NCI-H446 (cell line): ENCODE measurements at regions not wholly inside any gene's neighbourhood (a gene's known extent, or its start where the extent isn't known, plus 50 kb on each side); places are given as distances from the start of the nearest gene placed in this dataset.

Experiments used
- DNase-seq, 2 experiments: peaks; one replicate each; lab custom pipeline; 2025; lab: John Stamatoyannopoulos, UW

DNA sequence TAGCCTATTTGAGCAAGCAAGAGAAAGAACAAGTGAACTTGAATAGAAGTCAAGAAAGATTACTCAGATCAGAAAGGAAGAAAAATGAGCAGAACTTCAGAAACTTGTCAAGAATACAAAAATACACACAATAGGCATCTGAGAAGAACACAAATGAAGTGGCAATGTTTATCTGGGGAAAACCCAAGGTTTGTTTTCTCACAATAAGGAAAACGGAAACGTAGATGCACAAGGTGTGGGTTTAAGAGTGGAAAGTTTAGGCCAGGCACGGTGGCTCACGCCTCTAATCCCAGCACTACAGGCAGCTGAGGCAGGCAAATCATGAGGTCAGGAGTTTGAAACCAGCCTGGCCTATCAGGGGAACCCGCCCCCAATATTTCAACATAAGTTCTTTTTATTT lies 159.5 kb upstream of the GYPC start:
- DNase-seq: no peak

DNA sequence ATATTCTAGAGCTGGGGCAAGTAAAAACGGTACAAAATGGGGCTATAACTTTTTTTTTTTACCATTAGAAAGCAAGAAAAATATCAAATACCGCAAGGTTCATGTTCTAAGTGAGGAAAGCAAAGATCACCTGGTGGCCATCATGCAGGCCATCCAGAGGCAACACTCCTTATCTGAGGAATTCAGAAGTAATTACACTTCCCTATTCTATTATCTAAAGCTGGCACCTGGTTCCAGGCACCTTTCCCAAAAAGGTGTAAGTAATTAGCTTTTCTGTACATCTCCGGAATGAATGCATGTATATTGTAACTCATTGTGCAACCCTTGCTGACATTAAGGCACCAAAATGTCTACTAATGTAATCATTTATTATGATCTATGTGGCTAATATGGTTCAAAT lies 152.5 kb upstream of the GYPC start:
- no peak for DNase-seq

DNA sequence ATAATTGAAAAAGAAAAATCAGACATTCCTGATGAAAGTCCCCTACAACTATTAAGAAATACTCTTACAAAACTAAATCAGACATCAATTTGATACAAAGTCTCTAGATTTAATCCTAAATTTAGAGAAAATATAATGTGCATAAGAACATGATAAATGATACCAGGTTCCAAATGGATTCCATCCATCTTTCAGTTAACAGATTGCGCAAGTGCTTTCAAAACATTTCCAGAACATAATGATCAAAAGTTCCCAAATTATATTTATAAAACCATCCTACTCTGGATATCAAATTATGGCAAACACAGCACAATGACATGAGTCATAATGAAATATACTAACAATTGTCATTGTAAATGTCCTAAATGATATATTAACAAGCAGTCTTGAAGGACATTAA lies 151.0 kb upstream of the GYPC start:
- DNase-seq: no peak

DNA sequence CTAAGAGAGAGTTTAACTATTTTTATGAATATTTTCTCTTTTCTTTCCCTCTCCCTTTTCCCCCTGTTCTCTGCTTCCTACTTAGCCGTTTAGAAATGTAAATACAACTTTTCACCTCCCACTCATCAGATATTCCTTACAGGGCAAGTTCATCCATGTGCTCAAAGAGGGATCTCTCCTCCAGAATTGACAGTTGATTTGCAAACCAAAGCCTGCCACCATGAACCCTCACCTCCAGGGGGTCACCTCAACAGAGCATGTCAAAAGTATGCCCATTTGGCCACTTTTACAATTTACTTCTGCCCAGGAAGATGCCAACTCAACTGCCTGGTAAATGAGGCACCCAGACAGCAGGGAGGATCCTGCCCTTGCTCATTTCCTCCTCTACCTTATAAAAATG lies 149.2 kb upstream of the GYPC start:
- no peak for DNase-seq

DNA sequence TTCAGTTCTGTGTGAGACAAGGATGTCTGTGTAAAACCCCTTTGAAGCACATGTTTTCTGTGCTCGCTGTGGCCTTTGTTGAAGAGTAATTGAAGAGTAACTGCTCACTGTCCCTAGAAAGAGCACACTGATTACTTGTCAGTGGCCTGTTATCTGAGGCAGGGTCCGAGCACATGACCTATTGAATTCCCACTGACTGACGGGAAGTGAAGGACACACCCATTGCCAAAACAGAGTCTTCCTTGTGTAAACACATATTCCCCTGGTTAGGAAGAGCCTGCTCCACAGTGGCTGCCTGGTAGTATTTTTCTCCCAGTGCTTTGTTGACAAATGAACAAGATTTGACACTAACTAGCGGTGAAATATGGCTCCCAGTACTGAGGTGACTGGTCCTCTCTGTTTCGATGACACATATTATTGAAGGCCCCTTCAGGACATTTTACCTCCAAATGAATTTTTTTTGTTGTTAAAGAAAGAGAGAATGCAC lies 148.5 kb upstream of the GYPC start:
- DNase-seq: no peak

DNA sequence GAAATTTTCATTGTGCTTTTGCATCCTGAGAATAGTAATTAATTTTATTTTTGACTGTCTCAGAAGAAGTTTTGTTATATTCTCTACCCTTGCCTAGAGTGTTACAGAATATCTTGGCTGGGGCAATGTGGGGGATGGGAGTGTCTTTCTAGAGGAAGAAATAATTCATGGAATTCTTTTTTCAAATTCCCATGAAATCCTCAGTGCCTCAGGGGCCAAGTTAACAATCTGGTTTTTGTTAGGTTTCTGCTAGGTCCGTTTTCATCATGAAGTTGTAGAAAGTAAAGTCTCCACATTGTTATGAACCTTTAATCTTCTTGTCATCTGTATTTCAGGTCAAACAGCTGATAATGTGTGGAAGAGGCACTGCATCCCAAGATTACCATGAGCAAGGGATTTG lies 145.6 kb upstream of the GYPC start:
- no peak for DNase-seq

DNA sequence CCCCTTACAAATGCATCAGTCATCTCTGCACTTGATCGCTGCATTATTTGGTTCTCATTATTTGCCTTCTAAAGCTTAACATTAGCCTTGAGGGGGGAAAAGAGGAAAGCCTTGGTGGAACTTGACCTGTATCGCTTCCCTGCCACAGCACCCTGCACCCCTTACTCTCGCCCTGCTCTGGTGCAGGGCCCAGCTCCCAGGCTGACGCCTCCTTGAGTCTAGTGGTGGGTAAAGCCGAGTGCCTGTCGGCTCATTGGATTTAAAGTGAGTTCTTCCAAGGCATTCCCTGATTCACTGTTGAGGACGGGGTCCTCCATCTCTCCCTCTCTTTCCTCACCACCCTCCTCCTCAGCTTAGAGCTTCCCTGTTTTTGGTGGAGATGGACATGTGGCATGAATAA lies 145.0 kb upstream of the GYPC start:
- DNase-seq: no peak

DNA sequence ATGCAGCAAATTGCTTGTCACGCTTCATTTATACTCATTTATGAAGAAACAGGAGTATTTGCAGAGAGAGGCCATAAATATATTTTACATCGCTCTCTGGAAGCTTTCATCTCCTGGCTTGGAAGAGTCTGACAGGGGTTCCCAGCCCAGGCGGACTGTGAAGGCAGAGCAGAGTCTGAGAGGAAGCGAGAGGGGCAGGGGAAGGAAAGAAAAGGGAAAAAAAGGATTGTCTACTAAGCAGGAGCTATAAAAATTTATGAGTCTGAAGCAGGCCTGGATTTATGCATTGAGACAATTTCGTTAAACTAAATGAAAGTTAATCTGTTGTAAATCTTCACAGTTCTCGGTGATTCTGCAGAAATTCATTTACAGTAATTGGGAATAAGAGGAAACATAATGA lies 143.9 kb upstream of the GYPC start:
- no peak for DNase-seq

DNA sequence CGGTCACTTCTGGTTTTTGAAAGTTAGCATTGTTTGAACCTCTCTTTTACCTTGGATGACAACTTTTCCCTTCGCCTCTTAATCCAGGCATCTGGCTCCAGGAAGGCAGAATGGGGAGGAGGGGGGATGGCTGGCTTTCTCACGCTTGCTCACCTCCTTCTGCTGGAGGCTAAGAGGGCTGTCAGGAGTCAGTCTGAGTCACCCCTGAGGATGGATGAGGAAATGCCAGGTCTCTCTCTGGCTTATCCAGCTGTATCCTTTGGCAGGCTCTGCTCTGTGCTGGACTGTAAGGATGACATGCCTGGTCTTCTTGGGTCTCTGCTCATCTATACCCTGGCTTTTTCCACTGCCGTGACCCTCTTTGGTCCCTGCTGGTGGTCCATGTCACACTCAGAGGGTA lies 142.9 kb upstream of the GYPC start:
- DNase-seq: no peak

DNA sequence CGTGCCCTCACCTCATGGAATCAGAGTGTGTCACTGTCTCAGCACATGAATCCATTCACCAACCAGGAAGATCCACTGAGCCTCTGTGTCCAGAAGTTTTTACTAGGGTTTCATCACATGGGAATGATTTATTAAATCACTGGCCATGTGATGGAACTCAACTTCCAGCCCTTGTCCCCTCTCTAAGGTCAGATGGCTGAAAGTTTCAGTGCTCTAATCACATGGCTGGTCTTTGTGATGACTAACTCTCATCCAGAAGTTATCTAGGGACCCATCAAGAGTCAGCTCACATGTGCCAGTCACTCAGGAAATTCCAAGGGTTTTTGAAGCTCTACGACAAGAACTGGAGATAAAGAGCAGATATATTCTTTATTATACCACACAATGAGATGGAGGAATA lies 140.5 kb upstream of the GYPC start:
- DNase-seq: no peak

DNA sequence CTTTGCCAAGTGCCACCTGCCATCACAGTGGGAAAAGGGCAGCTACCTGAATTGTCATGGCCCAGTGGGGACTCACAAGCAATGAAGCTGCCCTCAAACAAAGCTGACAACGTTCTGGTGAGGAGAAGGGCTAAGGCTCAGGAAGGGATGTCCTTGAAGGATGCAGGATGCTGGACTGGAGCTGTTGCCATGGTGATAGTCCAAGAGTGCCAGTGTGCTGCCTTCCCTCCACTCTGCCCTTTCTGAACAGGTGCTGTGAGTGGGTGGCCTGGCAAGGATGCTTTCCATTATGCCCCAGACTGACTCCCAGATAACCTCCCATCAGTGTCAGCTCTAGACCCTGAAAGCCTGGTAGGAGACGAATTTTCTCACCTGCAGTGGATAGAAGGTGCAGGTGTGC lies 137.8 kb upstream of the GYPC start:
- DNase-seq: no peak

DNA sequence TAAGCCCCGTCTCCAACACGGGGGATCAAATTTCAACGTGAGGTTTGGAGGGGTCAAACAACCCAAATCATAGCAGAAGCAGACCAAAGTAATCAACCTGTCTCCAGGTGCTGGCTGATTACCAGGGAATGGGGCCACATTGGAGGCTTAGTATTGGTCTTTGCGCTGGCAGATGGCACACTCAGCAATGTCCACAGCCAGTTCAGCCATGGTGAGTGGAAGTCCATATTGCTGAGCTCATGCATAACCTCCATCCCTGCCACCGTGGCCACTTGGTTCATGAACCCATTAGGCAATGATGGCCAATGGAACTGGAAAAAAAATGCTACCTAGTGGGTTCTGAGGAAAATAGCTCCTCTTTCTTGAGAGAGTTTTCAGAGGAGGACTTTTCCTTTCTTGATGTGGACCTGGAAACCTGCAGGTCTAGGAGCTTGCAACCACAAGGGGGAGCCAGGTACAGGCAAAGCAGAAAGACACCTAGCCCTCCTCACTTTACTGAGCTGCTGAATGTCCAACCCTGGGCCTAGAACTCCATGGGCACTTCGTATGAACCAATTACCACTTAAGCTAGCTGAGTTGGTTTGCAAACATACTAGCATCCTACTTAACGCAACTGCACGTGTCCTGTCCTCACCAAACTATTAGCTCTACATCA lies 128.0 kb upstream of the GYPC start:
- no peak for DNase-seq

DNA sequence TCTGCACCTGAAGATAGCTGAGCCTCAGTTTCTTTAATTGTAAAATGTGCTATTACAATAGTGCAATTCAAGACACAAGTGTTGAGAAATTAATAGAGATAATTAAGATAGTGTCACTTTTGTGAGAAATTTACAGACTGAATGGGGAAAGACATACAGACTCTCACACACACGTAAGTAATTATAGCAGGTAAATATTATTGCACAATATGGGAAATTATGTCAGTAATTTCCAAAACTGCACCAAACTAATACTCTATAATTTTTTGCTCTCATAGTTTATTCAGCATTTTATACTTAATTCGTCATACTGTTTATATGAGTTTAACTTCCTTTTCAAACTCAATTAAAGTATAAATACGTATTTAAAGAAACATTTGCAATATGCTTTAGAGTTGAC lies 124.9 kb upstream of the GYPC start:
- no peak for DNase-seq

DNA sequence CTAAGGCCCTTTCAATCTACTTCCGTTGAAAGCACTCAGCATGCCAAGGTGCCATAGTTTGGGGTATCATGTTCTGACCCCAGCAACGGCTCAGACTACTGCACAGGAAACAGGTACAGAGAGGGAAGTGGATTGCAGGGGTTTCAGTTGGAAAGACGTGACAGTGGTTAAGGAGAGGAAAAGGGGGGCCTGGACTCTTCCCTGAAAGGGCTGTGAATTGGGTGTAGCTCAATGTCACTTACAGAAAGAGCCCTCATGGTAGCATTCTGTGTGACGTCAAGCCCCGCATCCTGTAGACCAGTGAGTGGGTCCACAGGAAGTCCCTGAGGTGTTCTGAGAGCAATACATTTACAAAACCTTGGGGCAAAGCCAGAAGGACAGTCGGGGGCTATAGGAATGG lies 121.5 kb upstream of the GYPC start:
- DNase-seq: no peak

DNA sequence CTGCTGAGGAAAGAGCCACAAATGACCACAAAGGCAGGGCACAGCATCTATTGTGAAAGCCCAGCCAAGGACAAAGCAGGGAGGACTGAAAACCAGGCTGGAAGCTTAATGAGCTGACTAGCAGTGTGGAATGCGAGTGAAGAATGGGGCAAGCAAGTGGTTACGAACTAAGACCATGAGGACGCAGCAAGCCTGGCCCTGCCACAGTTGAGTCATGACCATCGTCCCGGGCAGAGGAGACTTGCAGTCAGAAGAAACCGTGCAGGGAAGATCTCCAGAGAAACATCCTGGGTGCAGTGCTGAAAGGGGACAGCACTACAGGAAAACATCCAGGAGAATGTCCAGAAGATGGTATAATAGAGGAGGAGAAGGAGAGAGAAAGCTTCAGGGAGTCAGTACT lies 120.5 kb upstream of the GYPC start:
- no peak for DNase-seq

DNA sequence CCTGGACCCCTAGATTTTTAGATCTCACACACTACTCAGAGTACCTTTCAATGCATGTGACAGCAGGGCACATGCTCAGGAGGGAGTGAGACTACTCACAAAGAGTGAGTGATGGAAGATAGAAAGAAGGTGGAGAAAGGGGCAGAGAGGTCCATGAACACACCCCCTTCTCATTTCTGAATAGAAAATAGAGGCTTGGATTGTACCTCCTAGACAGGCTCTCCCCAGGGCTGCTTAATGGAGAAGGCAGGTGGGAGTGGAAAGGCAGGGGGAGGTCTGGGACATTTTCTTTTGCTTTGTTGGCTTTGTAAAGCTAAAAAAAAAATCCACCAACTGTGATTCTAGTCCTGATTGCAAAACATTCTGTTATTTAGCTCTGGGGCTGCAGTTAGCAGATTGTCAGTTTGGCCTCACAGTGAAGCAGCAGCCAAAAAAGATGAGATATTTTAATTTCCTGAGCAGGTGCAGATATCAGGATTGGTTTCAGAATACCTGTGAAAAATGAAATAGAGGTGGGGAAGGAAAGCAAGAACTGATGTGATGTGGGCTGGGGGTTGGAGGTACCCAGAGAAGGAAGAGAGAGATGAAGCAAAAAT lies 119.3 kb upstream of the GYPC start:
- DNase-seq: no peak

DNA sequence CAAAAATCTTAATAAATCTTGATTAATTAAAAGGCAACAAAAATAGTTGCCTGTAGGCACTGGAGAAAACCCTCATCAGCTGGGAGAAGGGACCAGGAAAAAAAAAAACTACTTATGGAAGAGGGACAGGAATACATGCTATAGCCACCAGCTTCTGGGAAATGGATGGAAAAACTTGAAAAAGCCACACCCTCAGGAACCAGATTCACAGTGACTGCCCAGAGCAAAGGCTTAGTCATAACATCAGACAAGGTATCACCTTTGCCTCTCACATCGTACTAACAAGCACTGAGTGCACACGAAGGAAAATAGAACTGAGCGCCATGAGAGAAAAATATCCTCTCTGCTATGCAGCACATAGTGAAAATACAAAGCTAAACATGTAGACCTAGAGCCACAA lies 116.9 kb upstream of the GYPC start:
- DNase-seq: no peak

DNA sequence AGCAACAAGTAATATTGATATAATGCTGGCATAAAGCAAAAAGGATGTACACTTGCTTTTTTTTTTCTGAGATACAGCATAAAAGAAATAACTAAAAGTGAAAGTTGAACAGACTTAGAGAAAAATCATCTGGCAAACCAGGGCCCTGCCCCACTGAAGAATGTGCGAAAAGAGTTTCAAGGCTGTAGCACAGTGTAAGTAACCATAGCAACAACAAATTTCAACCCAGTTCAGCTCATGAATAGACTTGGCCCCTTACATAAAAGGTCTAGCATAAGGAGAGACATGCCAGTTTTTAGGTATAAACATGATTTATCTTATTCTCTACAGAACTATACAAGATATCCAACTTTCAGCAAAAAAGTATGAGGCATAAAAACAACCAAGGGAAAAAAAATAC lies 113.7 kb upstream of the GYPC start:
- DNase-seq: no peak

DNA sequence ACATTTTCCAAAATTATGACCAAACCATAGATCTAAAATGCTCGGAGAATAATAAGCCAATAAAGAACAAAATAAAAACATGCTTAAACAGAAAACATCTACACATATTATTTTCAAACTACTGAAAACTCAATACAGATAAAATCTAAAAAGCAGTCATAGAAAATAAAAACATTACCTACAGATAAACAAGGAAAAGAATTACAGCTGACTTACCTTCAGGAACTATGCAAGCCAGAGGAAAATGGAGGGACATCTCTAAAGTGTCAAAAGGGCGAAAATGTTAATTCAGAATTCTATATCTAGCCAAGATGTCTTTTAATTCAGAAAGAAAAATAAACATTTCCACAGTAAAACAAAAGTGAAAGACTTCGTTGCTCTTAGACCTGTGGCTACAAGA lies 112.9 kb upstream of the GYPC start:
- no peak for DNase-seq

DNA sequence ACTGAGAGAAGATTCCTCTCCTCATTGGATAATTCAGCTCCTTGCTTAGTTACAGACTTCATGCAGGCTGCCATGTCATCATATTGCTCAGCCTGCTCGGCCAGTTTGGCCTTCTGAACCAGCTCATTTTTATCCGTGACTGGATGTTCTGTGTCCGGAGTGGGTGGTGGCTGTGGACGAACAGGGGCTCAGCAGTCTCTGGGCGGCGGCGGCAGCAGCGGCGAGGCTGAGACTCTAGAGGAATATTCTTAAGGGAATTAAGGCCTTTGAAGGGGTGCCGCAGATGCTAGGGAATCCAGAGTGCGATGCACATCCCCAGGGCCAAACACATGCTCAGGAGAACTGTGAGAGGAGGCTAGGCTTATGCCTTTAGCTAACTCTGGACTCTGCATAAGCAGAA lies 97.9 kb upstream of the GYPC start:
- no peak for DNase-seq

DNA sequence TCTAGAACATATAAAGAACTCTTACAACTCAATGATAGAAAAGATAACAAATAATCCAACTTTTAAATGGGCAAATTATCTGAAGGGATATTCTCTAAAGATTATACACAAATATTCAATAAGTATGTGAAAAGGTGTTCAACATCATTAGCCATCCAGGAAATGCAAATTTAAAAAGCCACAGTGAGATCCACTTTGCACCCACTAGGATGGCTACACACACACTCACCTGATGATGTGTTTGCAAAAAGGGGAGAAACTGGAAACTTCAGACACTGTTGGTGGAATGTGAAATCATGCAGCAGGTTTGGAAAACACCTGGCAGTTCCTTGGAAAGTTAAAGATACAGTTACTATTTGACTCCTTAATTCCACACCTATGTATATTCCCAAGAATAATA lies 87.2 kb upstream of the GYPC start:
- DNase-seq: no peak

DNA sequence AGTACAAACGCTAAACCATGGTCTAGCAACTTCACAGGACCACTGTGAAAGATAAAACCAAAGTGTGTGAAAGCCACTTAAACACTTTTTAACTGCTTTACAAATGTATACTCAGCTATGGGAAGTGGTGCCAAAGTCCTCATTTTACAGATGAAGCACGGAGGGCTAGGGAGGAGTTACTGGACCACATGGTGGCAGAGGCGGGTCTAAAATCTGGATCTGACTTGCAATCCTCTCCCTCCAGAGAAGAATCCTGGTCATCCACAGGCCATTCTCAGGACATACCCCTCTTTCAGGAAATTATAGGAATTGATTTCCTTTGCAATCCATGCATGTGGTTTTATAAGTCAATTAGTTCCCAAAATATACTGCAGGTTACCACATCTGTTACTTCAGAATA lies 84.6 kb upstream of the GYPC start:
- DNase-seq: no peak

DNA sequence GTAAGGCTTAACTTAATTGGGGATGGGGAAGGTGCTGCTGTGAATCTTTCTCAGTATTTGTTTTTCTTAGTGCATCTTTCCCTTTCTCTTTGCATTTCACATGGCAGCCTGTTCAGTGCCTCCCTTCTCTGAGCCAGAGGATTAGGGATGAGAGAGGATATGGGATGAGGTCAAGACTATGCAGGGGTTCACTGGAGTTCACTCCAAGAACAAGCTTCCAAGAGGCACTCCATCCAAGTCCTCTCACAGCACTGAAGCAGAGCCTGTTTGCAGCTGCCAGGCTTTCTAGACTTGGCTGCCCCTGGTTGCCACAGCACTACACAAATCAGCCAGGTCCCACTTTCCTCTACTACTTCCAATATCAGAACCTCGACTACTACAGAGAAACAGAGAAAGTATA lies 80.3 kb upstream of the GYPC start:
- DNase-seq: no peak

DNA sequence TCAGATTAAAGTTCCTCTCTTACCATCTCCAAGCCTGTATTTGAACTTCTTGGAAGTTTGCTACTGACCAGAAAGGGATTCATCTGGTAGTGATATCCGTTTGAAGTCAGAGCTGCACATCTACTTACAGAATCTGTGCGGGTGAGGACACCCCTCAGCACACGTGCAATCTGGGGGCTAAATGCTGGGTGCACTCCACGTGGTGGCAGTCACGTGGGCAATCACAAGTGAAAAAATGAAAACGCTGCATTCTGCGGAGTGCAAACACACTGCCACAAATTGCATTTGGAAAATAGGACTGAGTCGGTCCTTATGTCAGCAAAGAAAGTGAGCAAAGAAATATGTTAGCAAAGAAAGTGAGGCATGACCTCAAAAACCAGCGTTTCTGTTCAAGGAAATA lies 76.1 kb upstream of the GYPC start:
- no peak for DNase-seq
